MM.1S (cell line): ENCODE measurements at regions not wholly inside any gene's neighbourhood (a gene's known extent, or its start where the extent isn't known, plus 50 kb on each side); places are given as distances from the start of the nearest gene placed in this dataset.

Source experiments
- DNase-seq: peaks from one replicate; pipeline ENCODE4 v3.0.0-alpha.2; 2015
- H2AFZ ChIP-seq: fragments of 300-600 bp; sonication (generic); 2 replicates; pipeline ENCODE4 v1.6.0; 2016; ENCODE audit warnings: antibody characterized with exemption, low read length
- H3F3A ChIP-seq: fragments of 300-600 bp; sonication (generic); 2 replicates; pipeline ENCODE4 v1.6.1; 2016; ENCODE audit warnings: mild to moderate bottlenecking, antibody characterized with exemption, low read length, moderate library complexity, mixed read lengths; ENCODE audit not compliant: insufficient read depth
- H3K27ac ChIP-seq: fragments of 300-600 bp; sonication (generic); 2 replicates; pipeline ENCODE4 v1.5.1; 2016; ENCODE audit warnings: mild to moderate bottlenecking, low read length
- H3K27me3 ChIP-seq: fragments of 300-600 bp; sonication (generic); replicated peaks from 2 replicates; pipeline ENCODE4 v1.6.0; 2016; ENCODE audit warnings: low read length; ENCODE audit not compliant: insufficient read depth
- H3K36me3 ChIP-seq: fragments of 300-600 bp; sonication (generic); replicated peaks from 2 replicates; pipeline ENCODE4 v1.6.1; 2016; ENCODE audit warnings: mild to moderate bottlenecking, low read length, mixed read lengths; ENCODE audit not compliant: insufficient read depth
- H3K4me1 ChIP-seq: fragments of 300-600 bp; sonication (generic); 2 replicates; pipeline ENCODE4 v1.6.1; 2016; ENCODE audit warnings: low read length, mixed read lengths
- H3K4me2 ChIP-seq: fragments of 300-600 bp; sonication (generic); 2 replicates; pipeline ENCODE4 v1.6.0; 2016; ENCODE audit warnings: low read depth, low read length
- H3K4me3 ChIP-seq: fragments of 300-600 bp; sonication (generic); 2 replicates; pipeline ENCODE4 v1.5.1; 2016; ENCODE audit warnings: low read length, mixed read lengths
- H3K79me2 ChIP-seq: fragments of 300-600 bp; sonication (generic); 2 replicates; pipeline ENCODE4 v1.6.1; 2016; ENCODE audit warnings: mixed run types, low read length, mixed read lengths
- H3K9ac ChIP-seq: fragments of 300-600 bp; sonication (generic); 2 replicates; pipeline ENCODE4 v1.6.1; 2016; ENCODE audit warnings: low read length, mixed read lengths
- H3K9me2 ChIP-seq: fragments of 300-600 bp; sonication (generic); replicated peaks from 2 replicates; pipeline ENCODE4 v1.6.1; 2016; ENCODE audit warnings: mild to moderate bottlenecking, low read length, mixed read lengths; ENCODE audit not compliant: insufficient read depth
- H3K9me3 ChIP-seq: fragments of 300-600 bp; sonication (generic); replicated peaks from 2 replicates; pipeline ENCODE4 v1.6.1; 2016; ENCODE audit warnings: mild to moderate bottlenecking, low read length, mixed read lengths; ENCODE audit not compliant: insufficient read depth
- H4K20me1 ChIP-seq: fragments of 300-600 bp; sonication (generic); 2 replicates; pipeline ENCODE4 v1.6.1; 2016; ENCODE audit warnings: mild to moderate bottlenecking, low read length, moderate library complexity, mixed read lengths; ENCODE audit not compliant: insufficient read depth
- EZH2 ChIP-seq: fragments of 300-600 bp; sonication (generic); optimal IDR thresholded peaks from 2 replicates; pipeline ENCODE3; 2017; ENCODE audit warnings: low read depth, mild to moderate bottlenecking, antibody characterized with exemption, low read length, mixed read lengths
- EZH2phosphoT487 ChIP-seq: fragments of 300-600 bp; sonication (generic); IDR thresholded peaks from 2 replicates; pipeline ENCODE4 v1.6.1; 2018; ENCODE audit warnings: antibody characterized with exemption, low read length
- TF ChIP-seq, protein P1 (sequence below): fragments of 300-600 bp; sonication (generic); IDR thresholded peaks from 2 replicates; pipeline ENCODE4 v1.5.1; 2016; ENCODE audit warnings: antibody characterized with exemption, low read length, mixed read lengths

- no peaks in the 10 kb centered on the region for H3K79me2 ChIP-seq
- no peaks in the 10 kb centered on the region for H3K9me2 ChIP-seq
- no peak overlapping the region for H3K4me2 ChIP-seq
- H3K36me3 ChIP-seq = no peaks in the 10 kb centered on the region
- TF ChIP-seq EZH2phosphoT487 (no peak), EZH2 (no peak)
- TF ChIP-seq, protein P1, sequence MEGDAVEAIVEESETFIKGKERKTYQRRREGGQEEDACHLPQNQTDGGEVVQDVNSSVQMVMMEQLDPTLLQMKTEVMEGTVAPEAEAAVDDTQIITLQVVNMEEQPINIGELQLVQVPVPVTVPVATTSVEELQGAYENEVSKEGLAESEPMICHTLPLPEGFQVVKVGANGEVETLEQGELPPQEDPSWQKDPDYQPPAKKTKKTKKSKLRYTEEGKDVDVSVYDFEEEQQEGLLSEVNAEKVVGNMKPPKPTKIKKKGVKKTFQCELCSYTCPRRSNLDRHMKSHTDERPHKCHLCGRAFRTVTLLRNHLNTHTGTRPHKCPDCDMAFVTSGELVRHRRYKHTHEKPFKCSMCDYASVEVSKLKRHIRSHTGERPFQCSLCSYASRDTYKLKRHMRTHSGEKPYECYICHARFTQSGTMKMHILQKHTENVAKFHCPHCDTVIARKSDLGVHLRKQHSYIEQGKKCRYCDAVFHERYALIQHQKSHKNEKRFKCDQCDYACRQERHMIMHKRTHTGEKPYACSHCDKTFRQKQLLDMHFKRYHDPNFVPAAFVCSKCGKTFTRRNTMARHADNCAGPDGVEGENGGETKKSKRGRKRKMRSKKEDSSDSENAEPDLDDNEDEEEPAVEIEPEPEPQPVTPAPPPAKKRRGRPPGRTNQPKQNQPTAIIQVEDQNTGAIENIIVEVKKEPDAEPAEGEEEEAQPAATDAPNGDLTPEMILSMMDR = no peak
- no peaks in the 10 kb centered on the region for H3K9me3 ChIP-seq
- H4K20me1 ChIP-seq = no peaks in the 10 kb centered on the region
- no peaks in the 10 kb centered on the region for H3K4me1 ChIP-seq
- no peak overlapping the region for H3K27ac ChIP-seq
- H3K9ac ChIP-seq = no peak overlapping the region
- no peaks in the 10 kb centered on the region for H3K27me3 ChIP-seq
- H3K4me3 ChIP-seq = no peak overlapping the region
- no peak overlapping the region for H2AFZ ChIP-seq
- DNase-seq = no peak
- no peaks in the 10 kb centered on the region for H3F3A ChIP-seq
These were observed 528.6 kb downstream of the LTN1 start for GRCh38 chr21:28464095-28464494.

GRCh38 chr21:28459193-28459592, 533.5 kb downstream of the LTN1 start:
- DNase-seq = no peak
- Histone ChIP-seq H3K79me2 (no peaks in the 10 kb centered on the region), H4K20me1 (no peaks in the 10 kb centered on the region), H3K27me3 (no peaks in the 10 kb centered on the region), H3K4me2 (no peak overlapping the region), H2AFZ (no peak overlapping the region), H3K9me3 (no peaks in the 10 kb centered on the region), H3K9ac (no peak overlapping the region), H3F3A (no peaks in the 10 kb centered on the region), H3K9me2 (no peaks in the 10 kb centered on the region), H3K36me3 (no peaks in the 10 kb centered on the region), H3K4me1 (no peaks in the 10 kb centered on the region), H3K4me3 (no peak overlapping the region), H3K27ac (no peak overlapping the region)
- TF ChIP-seq EZH2phosphoT487 (no peak), EZH2 (no peak)
- TF ChIP-seq, protein P1 = no peak

GRCh38 chr21:28458446-28458845, 534.2 kb downstream of the LTN1 start:
- no peak overlapping the region for H2AFZ ChIP-seq
- no peaks in the 10 kb centered on the region for H3F3A ChIP-seq
- no peak overlapping the region for H3K27ac ChIP-seq
- no peaks in the 10 kb centered on the region for H3K9me2 ChIP-seq
- H3K79me2 ChIP-seq = no peaks in the 10 kb centered on the region
- TF ChIP-seq EZH2 = no peak
- TF ChIP-seq, protein P1 = no peak
- TF ChIP-seq EZH2phosphoT487 = no peak
- H3K4me2 ChIP-seq = no peak overlapping the region
- H3K4me3 ChIP-seq = no peak overlapping the region
- H3K36me3 ChIP-seq = no peaks in the 10 kb centered on the region
- H3K9ac ChIP-seq = no peak overlapping the region
- no peaks in the 10 kb centered on the region for H3K9me3 ChIP-seq
- no peaks in the 10 kb centered on the region for H4K20me1 ChIP-seq
- no peak for DNase-seq
- H3K4me1 ChIP-seq = no peaks in the 10 kb centered on the region
- H3K27me3 ChIP-seq = no peaks in the 10 kb centered on the region
